ENCODE measurements at regions not wholly inside any gene's neighbourhood (a gene's known extent, or its start where the extent isn't known, plus 50 kb on each side); places are given as distances from the start of the nearest gene placed in this dataset.

DNA sequence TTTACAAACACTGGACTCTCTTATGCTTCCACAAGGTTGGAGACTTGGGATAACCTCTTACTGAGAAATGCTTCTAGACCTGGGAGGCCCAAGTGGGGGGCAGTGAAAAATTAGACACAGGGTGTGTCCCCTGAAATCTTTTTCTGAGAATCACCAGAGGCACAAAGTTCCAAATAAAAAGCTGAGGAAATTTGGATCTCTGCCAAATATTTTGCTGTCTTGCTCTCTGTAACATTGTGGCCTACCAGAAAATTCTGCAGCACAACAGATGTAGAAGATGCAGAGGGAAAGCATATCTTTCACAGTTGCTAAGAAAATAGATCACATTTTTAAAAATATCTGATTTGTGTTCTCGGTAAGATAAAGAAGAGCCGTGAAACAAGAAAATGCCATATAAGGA is 849.4 kb downstream of the CCSER2 start:
- H3K4me1 ChIP-seq (ENCODE audit: insufficient read depth, low read length) = no peaks in the 10 kb centered on the region
- Mint-ChIP-seq H3K9me3 (no peaks in the 10 kb centered on the region), H3K27me3 (ENCODE audit: low read depth) (no peaks in the 10 kb centered on the region), H3K4me3 (no peak overlapping the region), H3K27ac (no peak overlapping the region), H3K4me1 (peaks cover 13% of the 10 kb centered on the region in 2 experiments), H3K36me3 (ENCODE audit: insufficient read depth in 1 of 3, low read depth in 3 of 3) (no peaks in the 10 kb centered on the region; a peak in 1 of 7 replicates)
- H2BK120ac ChIP-seq (ENCODE audit: low read depth, low read length, poor library complexity, severe bottlenecking) = no peak overlapping the region
- H4K91ac ChIP-seq (ENCODE audit: insufficient read length, low read depth, low read length) = no peak overlapping the region
- H3K9ac ChIP-seq (ENCODE audit: extremely low read depth, insufficient read length, low read length) = no peak overlapping the region
- TF ChIP-seq, protein P1, sequence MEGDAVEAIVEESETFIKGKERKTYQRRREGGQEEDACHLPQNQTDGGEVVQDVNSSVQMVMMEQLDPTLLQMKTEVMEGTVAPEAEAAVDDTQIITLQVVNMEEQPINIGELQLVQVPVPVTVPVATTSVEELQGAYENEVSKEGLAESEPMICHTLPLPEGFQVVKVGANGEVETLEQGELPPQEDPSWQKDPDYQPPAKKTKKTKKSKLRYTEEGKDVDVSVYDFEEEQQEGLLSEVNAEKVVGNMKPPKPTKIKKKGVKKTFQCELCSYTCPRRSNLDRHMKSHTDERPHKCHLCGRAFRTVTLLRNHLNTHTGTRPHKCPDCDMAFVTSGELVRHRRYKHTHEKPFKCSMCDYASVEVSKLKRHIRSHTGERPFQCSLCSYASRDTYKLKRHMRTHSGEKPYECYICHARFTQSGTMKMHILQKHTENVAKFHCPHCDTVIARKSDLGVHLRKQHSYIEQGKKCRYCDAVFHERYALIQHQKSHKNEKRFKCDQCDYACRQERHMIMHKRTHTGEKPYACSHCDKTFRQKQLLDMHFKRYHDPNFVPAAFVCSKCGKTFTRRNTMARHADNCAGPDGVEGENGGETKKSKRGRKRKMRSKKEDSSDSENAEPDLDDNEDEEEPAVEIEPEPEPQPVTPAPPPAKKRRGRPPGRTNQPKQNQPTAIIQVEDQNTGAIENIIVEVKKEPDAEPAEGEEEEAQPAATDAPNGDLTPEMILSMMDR (conservative IDR thresholded peaks at IDR 0.05) = no peak
- H2BK12ac ChIP-seq (ENCODE audit: insufficient read length, low read depth, low read length) = no peak overlapping the region
- no peaks in the 10 kb centered on the region for H3K23me2 ChIP-seq (ENCODE audit: insufficient read length, low read depth, low read length, poor library complexity, severe bottlenecking)
- no peak overlapping the region for H3K14ac ChIP-seq (ENCODE audit: insufficient read depth, low read length)
- H3K27ac ChIP-seq (ENCODE audit: insufficient read length, low read depth, low read length) = no peak overlapping the region
- H3K4me2 ChIP-seq (ENCODE audit: insufficient read depth, insufficient read length, low read length) = no peak overlapping the region
- no peak overlapping the region for H2AK5ac ChIP-seq (ENCODE audit: insufficient read length, low read length)
- no peak overlapping the region for H2AFZ ChIP-seq (ENCODE audit: low read length)
- H3K79me2 ChIP-seq (ENCODE audit: insufficient read depth, low read length) = no peaks in the 10 kb centered on the region
- H3K56ac ChIP-seq (ENCODE audit: insufficient read length, low read depth, low read length) = no peak overlapping the region
- no CpG with 5 or more reads among the region's 2 CpGs for WGBS (ENCODE audit: extremely low coverage, insufficient read length, low lambda C conversion rate)
- H4K5ac ChIP-seq (ENCODE audit: insufficient read length, low read depth, low read length) = no peak overlapping the region
- H4K8ac ChIP-seq (replicated peaks; ENCODE audit: insufficient read length, low read depth, low read length) = no peak overlapping the region
- H2BK20ac ChIP-seq (ENCODE audit: low read depth, low read length, poor library complexity, severe bottlenecking) = no peak overlapping the region
- no peak overlapping the region for H3K18ac ChIP-seq (ENCODE audit: insufficient read length, low read depth, low read length)
- H3K4ac ChIP-seq (ENCODE audit: low read depth, low read length) = no peak overlapping the region
- no peak overlapping the region for H2BK15ac ChIP-seq (ENCODE audit: low read depth, low read length)
- no peak overlapping the region for H3K23ac ChIP-seq (ENCODE audit: insufficient read length, low read depth, low read length)
- no peaks in the 10 kb centered on the region for H4K20me1 ChIP-seq (ENCODE audit: control insufficient read depth, insufficient read depth, insufficient read length)
- no peak overlapping the region for H3T11ph ChIP-seq (ENCODE audit: low read length)
- no peaks in the 10 kb centered on the region for H3K9me3 ChIP-seq (ENCODE audit: control insufficient read depth, low read depth, low read length)
- H3K27me3 ChIP-seq (ENCODE audit: insufficient read depth, low read length) = no peaks in the 10 kb centered on the region
- DNase-seq = no peak
- H2BK5ac ChIP-seq (ENCODE audit: insufficient read length, low read length) = no peak overlapping the region
- H3K79me1 ChIP-seq (ENCODE audit: insufficient read depth, low read depth, low read length, poor library complexity, severe bottlenecking) = no peaks in the 10 kb centered on the region

Measured in H9 (cell line).